Muscle of leg (tissue), 3 donors: ENCODE measurements at regions not wholly inside any gene's neighbourhood (a gene's known extent, or its start where the extent isn't known, plus 50 kb on each side); places are given as distances from the start of the nearest gene placed in this dataset.

Source experiments
- DNase-seq: peaks from one replicate; pipeline ENCODE4 v3.0.0; 2013
- H3K27ac ChIP-seq: one replicate; pipeline ENCODE4 v1.5.1; 2013; ENCODE audit warnings: mild to moderate bottlenecking, low read length, control low read depth
- H3K27me3 ChIP-seq: one replicate; pipeline ENCODE4 v1.6.1; 2013; ENCODE audit warnings: low read length; ENCODE audit not compliant: control insufficient read depth, insufficient read depth
- H3K36me3 ChIP-seq: one replicate; pipeline ENCODE4 v1.6.1; 2013; ENCODE audit warnings: low read length; ENCODE audit not compliant: control insufficient read depth, insufficient read depth
- H3K4me1 ChIP-seq: one replicate; pipeline ENCODE4 v1.6.1; 2013; ENCODE audit warnings: low read length; ENCODE audit not compliant: control insufficient read depth, insufficient read depth
- H3K4me3 ChIP-seq: one replicate; pipeline ENCODE4 v1.5.1; 2013; ENCODE audit warnings: low read length, control low read depth
- H3K9me3 ChIP-seq: replicated peaks from 2 replicates; pipeline ENCODE4 v1.6.1; 2013; ENCODE audit warnings: low read depth, low read length; ENCODE audit not compliant: control insufficient read depth
- WGBS: methylation state at CpG from one replicate; pipeline ENCODE4 v1.1.5; 2013; ENCODE audit warnings: missing lambda C conversion rate; ENCODE audit not compliant: insufficient coverage; 5-methylcytosine and 5-hydroxymethylcytosine counted together

GRCh38 chr7:110209884-110210283 is 881.0 kb upstream of the LRRN3 start:
- no peaks in the 10 kb centered on the region for H3K36me3 ChIP-seq
- H3K27ac ChIP-seq = no peak overlapping the region
- H3K9me3 ChIP-seq = no peaks in the 10 kb centered on the region
- no peaks in the 10 kb centered on the region for H3K4me1 ChIP-seq
- WGBS = no CpG with 5 or more reads among the region's 1 CpG
- no peak overlapping the region for H3K4me3 ChIP-seq
- H3K27me3 ChIP-seq = no peaks in the 10 kb centered on the region
- no peak for DNase-seq

GRCh38 chr7:110210941-110211608 is 879.9 kb upstream of the LRRN3 start:
- H3K27ac ChIP-seq = no peak overlapping the region
- no CpG with 5 or more reads among the region's 1 CpG for WGBS
- no peaks in the 10 kb centered on the region for H3K36me3 ChIP-seq
- H3K9me3 ChIP-seq = peaks cover 2% of the 10 kb centered on the region
- H3K4me1 ChIP-seq = no peaks in the 10 kb centered on the region
- no peak overlapping the region for H3K4me3 ChIP-seq
- no peak for DNase-seq
- no peaks in the 10 kb centered on the region for H3K27me3 ChIP-seq

- H3K27me3 ChIP-seq = no peaks in the 10 kb centered on the region
- DNase-seq = peak; percentile 14
- H3K4me3 ChIP-seq = no peak overlapping the region
Observed at GRCh38 chr7:110224643-110225042, 866.3 kb upstream of the LRRN3 start.

DNA sequence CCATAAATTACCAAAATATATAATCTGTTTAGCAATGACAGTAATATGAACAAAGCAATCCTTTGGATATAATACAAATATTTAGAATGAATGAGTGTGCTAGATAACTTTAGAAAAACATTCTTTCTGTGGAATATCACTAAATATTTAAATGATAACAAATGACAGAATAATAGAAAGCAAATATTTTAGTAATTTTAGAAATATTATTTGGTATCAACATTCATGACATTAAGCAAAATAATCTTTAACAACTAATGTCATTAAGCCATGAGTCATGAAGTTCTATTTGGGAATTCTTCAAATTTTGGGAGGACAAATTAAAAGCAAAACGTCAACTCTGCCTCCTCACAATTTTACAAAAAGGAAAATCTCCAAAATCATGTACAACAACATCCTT is 844.8 kb upstream of the LRRN3 start:
- no peak for DNase-seq
- Histone ChIP-seq H3K9me3 (no peaks in the 10 kb centered on the region), H3K36me3 (no peaks in the 10 kb centered on the region), H3K4me3 (no peak overlapping the region), H3K27me3 (no peaks in the 10 kb centered on the region), H3K27ac (no peak overlapping the region), H3K4me1 (no peaks in the 10 kb centered on the region)
- no CpG with 5 or more reads among the region's 1 CpG for WGBS

More at GRCh38 chr7:110224643-110225042, 866.3 kb upstream of the LRRN3 start:
- no peaks in the 10 kb centered on the region for H3K36me3 ChIP-seq
- H3K27ac ChIP-seq = no peak overlapping the region
- H3K9me3 ChIP-seq = no peaks in the 10 kb centered on the region
- H3K4me1 ChIP-seq = no peaks in the 10 kb centered on the region

DNA sequence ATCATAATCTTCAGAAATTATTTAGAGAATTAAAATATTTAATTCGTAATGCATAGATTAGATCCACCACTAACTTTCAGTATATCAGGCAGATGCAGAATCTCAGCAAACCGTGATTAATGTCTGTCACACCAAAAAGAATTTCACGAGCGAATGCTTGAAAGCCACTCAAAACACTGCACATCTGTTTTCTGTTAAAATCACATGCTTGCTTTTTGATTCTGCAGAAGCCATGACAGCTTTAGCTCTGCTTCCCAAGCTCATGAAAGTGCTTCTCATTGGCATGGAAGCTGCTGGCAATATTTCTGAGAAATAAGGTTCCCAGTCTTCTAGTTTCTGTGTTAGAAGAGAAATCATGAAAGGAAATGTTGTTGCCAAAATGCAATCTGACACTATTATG is 837.8 kb upstream of the LRRN3 start:
- Histone ChIP-seq H3K4me1 (no peaks in the 10 kb centered on the region), H3K27ac (no peak overlapping the region), H3K27me3 (no peaks in the 10 kb centered on the region), H3K4me3 (no peak overlapping the region), H3K9me3 (no peaks in the 10 kb centered on the region), H3K36me3 (no peaks in the 10 kb centered on the region)
- DNase-seq = peak; percentile 80
- no CpG with 5 or more reads among the region's 4 CpGs for WGBS

DNA sequence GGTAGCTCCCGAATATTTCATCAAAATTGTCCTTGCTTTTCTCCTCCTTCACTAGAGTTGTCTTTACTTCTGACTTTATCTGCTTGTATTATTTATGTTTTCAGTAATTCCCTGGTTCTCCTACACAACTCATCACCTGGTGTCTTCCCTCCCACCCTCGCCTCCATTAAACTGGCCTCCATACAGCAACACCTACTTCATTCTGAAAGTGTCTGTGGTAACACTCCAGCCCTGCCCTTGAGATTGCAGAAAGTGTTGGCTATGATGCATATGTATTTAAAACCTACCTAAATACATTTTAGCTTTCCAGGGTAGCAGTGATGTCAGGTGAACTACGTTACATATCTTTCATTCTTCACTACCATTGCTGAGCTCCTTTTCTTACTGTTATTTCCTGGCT is 833.3 kb upstream of the LRRN3 start:
- WGBS = 83% methylated on average over 1 of the region's 3 CpGs
- no peak overlapping the region for H3K4me3 ChIP-seq
- H3K27ac ChIP-seq = no peak overlapping the region
- no peaks in the 10 kb centered on the region for H3K4me1 ChIP-seq
- H3K36me3 ChIP-seq = no peaks in the 10 kb centered on the region
- DNase-seq = no peak
- no peaks in the 10 kb centered on the region for H3K9me3 ChIP-seq
- H3K27me3 ChIP-seq = no peaks in the 10 kb centered on the region

DNA sequence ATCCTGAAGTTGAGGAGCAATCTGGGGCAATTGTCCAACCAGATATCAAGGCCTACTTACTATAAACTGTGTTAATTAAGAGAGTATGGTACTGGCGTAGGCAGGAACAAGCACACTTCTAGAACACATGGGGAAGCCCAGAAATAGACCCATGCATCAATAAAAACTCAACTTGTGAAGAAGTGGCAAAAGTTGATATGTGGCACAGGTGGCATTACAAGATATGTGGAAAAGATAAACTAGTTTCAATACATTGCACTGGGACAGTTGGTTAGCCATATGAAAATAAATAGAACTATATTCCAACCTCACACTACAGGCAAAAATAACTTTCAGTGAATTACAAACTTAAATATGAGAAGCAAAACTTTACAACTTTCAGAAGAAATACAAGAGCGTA is 828.7 kb upstream of the LRRN3 start:
- Histone ChIP-seq H3K4me3 (no peak overlapping the region), H3K4me1 (no peaks in the 10 kb centered on the region), H3K27ac (no peak overlapping the region), H3K36me3 (no peaks in the 10 kb centered on the region), H3K9me3 (no peaks in the 10 kb centered on the region), H3K27me3 (no peaks in the 10 kb centered on the region)
- DNase-seq = no peak
- WGBS = no CpG with 5 or more reads among the region's 2 CpGs

DNA sequence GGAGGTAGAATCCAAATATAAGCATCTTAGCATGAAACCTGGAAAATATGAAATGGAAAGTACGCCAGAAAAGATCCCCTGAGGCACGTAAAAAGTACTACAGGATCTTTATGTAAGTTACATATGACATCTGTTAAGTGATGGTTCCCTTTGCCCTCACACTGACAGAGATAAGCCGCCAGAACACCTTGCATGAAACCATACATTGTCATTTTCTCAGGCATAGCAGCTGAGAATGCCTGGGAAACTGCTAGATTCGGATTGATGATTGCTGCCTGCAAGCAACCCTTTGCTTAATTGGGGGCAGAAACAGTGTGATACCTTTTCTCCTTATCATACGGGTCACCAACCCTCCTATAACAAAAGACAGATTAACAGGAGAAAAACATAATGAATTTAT is 826.6 kb upstream of the LRRN3 start:
- no peak overlapping the region for H3K27ac ChIP-seq
- no peak for DNase-seq
- H3K36me3 ChIP-seq = no peaks in the 10 kb centered on the region
- no peaks in the 10 kb centered on the region for H3K4me1 ChIP-seq
- no peaks in the 10 kb centered on the region for H3K27me3 ChIP-seq
- H3K9me3 ChIP-seq = no peaks in the 10 kb centered on the region
- WGBS = no CpG with 5 or more reads among the region's 5 CpGs
- H3K4me3 ChIP-seq = no peak overlapping the region

DNA sequence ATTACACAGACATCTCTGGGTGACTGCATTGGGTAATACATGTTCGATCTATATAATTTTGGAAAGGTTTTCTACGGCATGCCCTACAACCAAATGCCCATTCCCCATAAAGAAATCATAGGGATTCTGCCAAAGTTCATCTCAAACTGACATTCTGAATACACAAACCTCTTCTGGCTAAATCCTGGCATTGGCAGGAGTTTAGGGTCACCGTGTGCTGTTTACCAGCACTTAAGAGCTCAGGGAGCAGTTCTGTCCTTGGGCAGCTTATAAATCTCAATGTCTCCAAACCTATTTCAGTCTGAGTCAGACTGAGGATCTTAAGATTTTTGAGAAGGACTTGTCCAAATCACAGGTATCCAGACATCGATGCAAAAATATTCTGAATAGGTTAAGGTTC is 809.6 kb upstream of the LRRN3 start:
- DNase-seq = no peak
- Histone ChIP-seq H3K4me3 (no peak overlapping the region), H3K4me1 (no peaks in the 10 kb centered on the region), H3K27ac (no peak overlapping the region), H3K9me3 (no peaks in the 10 kb centered on the region), H3K27me3 (no peaks in the 10 kb centered on the region), H3K36me3 (no peaks in the 10 kb centered on the region)
- WGBS = 60% methylated on average over 1 of the region's 4 CpGs

DNA sequence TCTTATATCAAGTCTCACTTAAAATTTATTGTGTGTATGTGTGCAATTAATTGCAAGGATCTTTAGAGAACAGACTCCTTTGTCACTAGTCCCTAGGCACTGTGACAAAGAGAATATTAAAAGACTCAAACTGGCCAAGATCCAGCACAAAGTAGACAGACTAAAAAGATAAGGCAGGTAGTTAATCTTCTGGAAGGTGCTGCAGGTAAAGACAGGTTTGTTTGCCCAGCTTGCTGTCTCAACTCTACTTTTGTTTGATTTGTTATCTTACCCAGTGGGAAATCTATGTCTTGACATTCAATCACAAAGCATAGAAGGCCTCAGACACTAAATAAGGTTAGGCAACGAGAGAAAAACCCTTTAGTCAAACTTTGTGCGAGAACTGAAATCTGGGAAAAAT is 807.9 kb upstream of the LRRN3 start:
- WGBS = no CpG with 5 or more reads among the region's 2 CpGs
- Histone ChIP-seq H3K36me3 (no peaks in the 10 kb centered on the region), H3K27me3 (no peaks in the 10 kb centered on the region), H3K9me3 (no peaks in the 10 kb centered on the region), H3K27ac (no peak overlapping the region), H3K4me1 (no peaks in the 10 kb centered on the region), H3K4me3 (no peak overlapping the region)
- no peak for DNase-seq

DNA sequence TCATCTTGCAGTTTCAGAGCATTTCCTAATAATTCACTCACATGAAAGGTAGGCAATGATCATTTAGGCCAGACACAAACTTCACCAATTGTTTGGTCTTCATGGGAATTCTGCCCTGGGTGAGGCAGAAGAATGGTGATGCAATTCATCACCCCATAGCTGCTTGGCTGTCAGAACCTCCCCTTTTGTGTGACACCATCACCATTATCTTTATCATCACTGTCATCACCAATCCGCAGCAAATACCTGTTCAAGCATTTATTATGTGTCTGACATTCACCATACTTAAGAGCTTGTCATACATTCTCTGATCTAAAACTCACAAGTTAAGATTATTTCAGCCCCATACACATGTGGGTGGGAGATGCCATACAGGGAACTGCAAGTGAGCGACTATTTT is 799.5 kb upstream of the LRRN3 start:
- no peaks in the 10 kb centered on the region for H3K36me3 ChIP-seq
- H3K4me3 ChIP-seq = no peak overlapping the region
- no peaks in the 10 kb centered on the region for H3K4me1 ChIP-seq
- H3K27me3 ChIP-seq = no peaks in the 10 kb centered on the region
- H3K27ac ChIP-seq = no peak overlapping the region
- H3K9me3 ChIP-seq = no peaks in the 10 kb centered on the region
- WGBS = no CpG with 5 or more reads among the region's 2 CpGs
- no peak for DNase-seq
